B cell (primary cell): ENCODE measurements at regions not wholly inside any gene's neighbourhood (a gene's known extent, or its start where the extent isn't known, plus 50 kb on each side); places are given as distances from the start of the nearest gene placed in this dataset.

Source experiments
- ATAC-seq: fragments of 200-7000 bp; cut with Tn5 transposase; one replicate; pipeline ENCODE4 v1.10.0; 2021; ENCODE audit warnings: low read depth, mild to moderate bottlenecking, moderate number of reproducible peaks, moderate library complexity
- CTCF ChIA-PET: fragments of 350-600 bp; sonication (Branson Sonifier 250); formaldehyde crosslinking; loops from one replicate; lab custom pipeline; 2021; ENCODE audit warnings: antibody characterized with exemption, inconsistent platforms; lab: Charles Lee
- POLR2A ChIA-PET: fragments of 350-600 bp; sonication (Branson Sonifier 250); formaldehyde crosslinking; loops from one replicate; lab custom pipeline; 2021; ENCODE audit warnings: antibody characterized with exemption; lab: Charles Lee
- DNase-seq: peaks from one replicate; pipeline ENCODE4 v3.0.0; 2013
- H2AFZ ChIP-seq: 2 replicates; pipeline ENCODE4 v1.6.1; 2012; ENCODE audit warnings: mild to moderate bottlenecking, low read depth, low read length; ENCODE audit not compliant: insufficient read depth, poor library complexity, severe bottlenecking
- H3K27ac ChIP-seq, 2 donors: 1 replicate in 1 of 2; 2 replicates in 1 of 2; pipeline ENCODE4 v1.5.1; 2012 to 2013; ENCODE audit warnings: low read length in 2 of 2, mild to moderate bottlenecking in 2 of 2, moderate library complexity in 1 of 2
- H3K27me3 ChIP-seq, 4 experiments: fragments of 200-600 bp in 1 of 4; sonication (generic) in 1 of 4; replicated peaks in 1 of 4; 1 replicate in 2 of 4; 2 replicates in 2 of 4; pipeline versions ENCODE4 v1.6.1 to v1.7.0; 2013 to 2016; ENCODE audit warnings: low read length in 3 of 4, mild to moderate bottlenecking in 2 of 4, mixed read lengths in 1 of 4, moderate library complexity in 1 of 4; ENCODE audit not compliant: insufficient read depth in 4 of 4, control insufficient read depth in 3 of 4; ENCODE audit errors: control extremely low read depth in 1 of 4
- H3K36me3 ChIP-seq, 2 experiments: replicated peaks in 1 of 2; 1 replicate in 1 of 2; 2 replicates in 1 of 2; pipeline versions ENCODE4 v1.6.1 to v1.7.1; 2013; ENCODE audit warnings: low read length in 1 of 2; ENCODE audit not compliant: insufficient read depth in 2 of 2, control insufficient read depth in 1 of 2; ENCODE audit errors: control extremely low read depth in 1 of 2, extremely low read depth in 1 of 2
- H3K4me1 ChIP-seq, 2 donors: fragments of 200-600 bp in 1 of 2; sonication (generic) in 1 of 2; 1 replicate in 1 of 2; 2 replicates in 1 of 2; pipeline versions ENCODE4 v1.5.1 to v1.6.1; 2013 to 2017; ENCODE audit warnings: low read length in 2 of 2; ENCODE audit not compliant: control insufficient read depth in 2 of 2, insufficient read depth in 2 of 2
- H3K4me2 ChIP-seq: replicated peaks from 2 replicates; pipeline ENCODE3; 2012; ENCODE audit warnings: mild to moderate bottlenecking, low read depth, low read length; ENCODE audit not compliant: poor library complexity, severe bottlenecking
- H3K4me3 ChIP-seq, 5 experiments: fragments of 200-600 bp in 1 of 5; sonication (generic) in 1 of 5; 1 replicate in 3 of 5; 2 replicates in 2 of 5; pipeline versions ENCODE4 v1.5.1 to v1.7.0; 2011 to 2016; ENCODE audit warnings: low read length in 4 of 5, mild to moderate bottlenecking in 4 of 5, low read depth in 2 of 5, control low read depth in 1 of 5, moderate library complexity in 1 of 5; ENCODE audit not compliant: insufficient read depth in 1 of 5; ENCODE audit errors: control extremely low read depth in 1 of 5, extremely low read depth in 1 of 5
- H3K79me2 ChIP-seq: fragments of 200-600 bp; sonication (generic); one replicate; pipeline ENCODE4 v1.6.0; 2016; ENCODE audit warnings: low read length; ENCODE audit not compliant: control insufficient read depth, insufficient read depth
- H3K9ac ChIP-seq: fragments of 200-600 bp; sonication (generic); 2 replicates; pipeline ENCODE4 v1.6.1; 2017; ENCODE audit warnings: mild to moderate bottlenecking, low read length, moderate library complexity
- H3K9me3 ChIP-seq, 3 donors: one replicate each; pipeline versions ENCODE4 v1.6.1 to v1.7.1; 2013; ENCODE audit warnings: low read length in 2 of 3; ENCODE audit not compliant: control insufficient read depth in 2 of 3, insufficient read depth in 1 of 3; ENCODE audit errors: control extremely low read depth in 1 of 3
- H4K20me1 ChIP-seq: 2 replicates; pipeline ENCODE4 v1.6.0; 2012; ENCODE audit warnings: mild to moderate bottlenecking, low read length; ENCODE audit not compliant: insufficient read depth, control insufficient read depth, poor library complexity, severe bottlenecking
- H3K27ac Mint-ChIP-seq: one replicate; pipeline ENCODE4 v1.8.0; 2021; ENCODE audit warnings: mixed read lengths
- H3K27me3 Mint-ChIP-seq: one replicate; pipeline ENCODE4 v1.8.0; 2021; ENCODE audit warnings: mixed read lengths
- H3K4me1 Mint-ChIP-seq: one replicate; pipeline ENCODE4 v1.8.0; 2021; ENCODE audit warnings: mixed read lengths
- H3K4me3 Mint-ChIP-seq: one replicate; pipeline ENCODE4 v1.8.0; 2021; ENCODE audit warnings: mixed read lengths
- H3K9me3 Mint-ChIP-seq: one replicate; pipeline ENCODE4 v1.8.0; 2022; ENCODE audit warnings: mixed read lengths; ENCODE audit not compliant: insufficient read depth
- CTCF ChIP-seq: fragments of 200-600 bp; IDR thresholded peaks from one replicate; pipeline ENCODE4 v1.8.0; 2022; ENCODE audit warnings: antibody characterized with exemption, mild to moderate bottlenecking
- EZH2 ChIP-seq: IDR thresholded peaks from 2 replicates; pipeline ENCODE4 v1.6.1; 2012; ENCODE audit warnings: borderline replicate concordance, low read depth, mild to moderate bottlenecking, moderate library complexity, low read length; ENCODE audit not compliant: insufficient read depth, poor library complexity, severe bottlenecking
- WGBS: methylation state at CpG from one replicate; pipeline ENCODE4 v1.1.5; 2013; ENCODE audit warnings: missing lambda C conversion rate; ENCODE audit not compliant: insufficient coverage; 5-methylcytosine and 5-hydroxymethylcytosine counted together
- intact Hi-C: fragments of 100-400 bp; cut with micrococcal nuclease; formaldehyde crosslinking; loops from one replicate; pipeline ENCODE4 v1.10.0; 2022

GRCh38 chr4:144356941-144357381 is 216.4 kb upstream of the GYPA start:
- CTCF ChIA-PET = no interaction called here
- Histone ChIP-seq H3K27ac (no peak overlapping the region), H3K79me2 (no peaks in the 10 kb centered on the region), H3K4me1 (peaks cover 12 to 14% of the 10 kb centered on the region in 2 donors), H3K4me3 (no peak overlapping the region), H3K9me3 (peaks cover 0 to 1% (median 0%) of the 10 kb centered on the region in 3 donors), H3K27me3 (peaks cover 0 to 15% (median 13%) of the 10 kb centered on the region in 4 experiments), H3K4me2 (no peak overlapping the region), H3K36me3 (no peaks in the 10 kb centered on the region), H2AFZ (no peak overlapping the region), H3K9ac (no peak overlapping the region), H4K20me1 (no peaks in the 10 kb centered on the region)
- no peak for TF ChIP-seq EZH2
- TF ChIP-seq CTCF = no peak
- Mint-ChIP-seq H3K27ac (no peak overlapping the region), H3K4me3 (no peak overlapping the region), H3K27me3 (peaks cover 45% of the 10 kb centered on the region), H3K4me1 (peaks cover 24% of the 10 kb centered on the region), H3K9me3 (no peaks in the 10 kb centered on the region)
- DNase-seq (no peak), ATAC-seq (no peak)
- POLR2A ChIA-PET = no interaction called here
- 56% methylated on average over 4 of the region's 9 CpGs for WGBS
- intact Hi-C loops = no loop called here

GRCh38 chr4:144357975-144358374 is 217.5 kb upstream of the GYPA start:
- Mint-ChIP-seq H3K27ac (no peak overlapping the region), H3K4me3 (no peak overlapping the region), H3K27me3 (peaks cover 37% of the 10 kb centered on the region), H3K4me1 (peaks cover 24% of the 10 kb centered on the region), H3K9me3 (no peaks in the 10 kb centered on the region)
- Histone ChIP-seq H3K79me2 (no peaks in the 10 kb centered on the region), H3K4me1 (peaks cover 12 to 14% of the 10 kb centered on the region in 2 donors), H4K20me1 (no peaks in the 10 kb centered on the region), H3K27me3 (peaks cover 0 to 15% (median 13%) of the 10 kb centered on the region in 4 experiments), H3K27ac (no peak overlapping the region), H3K9ac (no peak overlapping the region), H3K4me2 (peak overlapping the region; percentile 31), H3K4me3 (no peak overlapping the region), H3K9me3 (peaks cover 0 to 1% (median 0%) of the 10 kb centered on the region in 3 donors), H2AFZ (no peak overlapping the region), H3K36me3 (no peaks in the 10 kb centered on the region)
- ChIA-PET CTCF (no interaction called here), POLR2A (no interaction called here)
- ATAC-seq (no peak), DNase-seq (peak; percentile 35)
- intact Hi-C loops = no loop called here
- 33% methylated on average over 1 of the region's 3 CpGs for WGBS
- TF ChIP-seq CTCF = no peak
- TF ChIP-seq EZH2 = no peak
